ENCODE measurements at regions not wholly inside any gene's neighbourhood (a gene's known extent, or its start where the extent isn't known, plus 50 kb on each side); places are given as distances from the start of the nearest gene placed in this dataset.

- no peak for DNase-seq (ENCODE audit: low read depth)
- no peak overlapping the region for H3K4me3 ChIP-seq (ENCODE audit: low read depth, low read length)
- TF ChIP-seq CTCF (conservative IDR thresholded peaks at IDR 0.05; ENCODE audit: low read depth, low read length), result no peak
Measured at GRCh38 chr2:12099374-12099773, 352.9 kb downstream of the LPIN1 start.

GRCh38 chr2:12102679-12103078 is 356.2 kb downstream of the LPIN1 start:
- no peak overlapping the region for H3K4me3 ChIP-seq (ENCODE audit: low read depth, low read length)
- DNase-seq (ENCODE audit: low read depth), result no peak
- TF ChIP-seq CTCF (conservative IDR thresholded peaks at IDR 0.05; ENCODE audit: low read depth, low read length), result no peak

GRCh38 chr2:12105180-12105579 is 358.7 kb downstream of the LPIN1 start:
- DNase-seq (ENCODE audit: low read depth), result no peak
- no peak for TF ChIP-seq CTCF (conservative IDR thresholded peaks at IDR 0.05; ENCODE audit: low read depth, low read length)
- no peak overlapping the region for H3K4me3 ChIP-seq (ENCODE audit: low read depth, low read length)

- H3K4me3 ChIP-seq (ENCODE audit: low read depth, low read length), result no peak overlapping the region
- TF ChIP-seq CTCF (conservative IDR thresholded peaks at IDR 0.05; ENCODE audit: low read depth, low read length), result no peak
- peak; percentile 76 for DNase-seq (ENCODE audit: low read depth)
Measured at GRCh38 chr2:12106440-12107080, 360.1 kb downstream of the LPIN1 start.

- no peak for DNase-seq (ENCODE audit: low read depth)
Measured at GRCh38 chr2:12107321-12107720, 360.9 kb downstream of the LPIN1 start.

GRCh38 chr2:12107939-12108338 is 361.5 kb downstream of the LPIN1 start:
- DNase-seq (ENCODE audit: low read depth), result no peak
- TF ChIP-seq CTCF (conservative IDR thresholded peaks at IDR 0.05; ENCODE audit: low read depth, low read length), result no peak
- H3K4me3 ChIP-seq (ENCODE audit: low read depth, low read length), result no peak overlapping the region

More at GRCh38 chr2:12107321-12107720, 360.9 kb downstream of the LPIN1 start:
- H3K4me3 ChIP-seq (ENCODE audit: low read depth, low read length), result no peak overlapping the region
- TF ChIP-seq CTCF (conservative IDR thresholded peaks at IDR 0.05; ENCODE audit: low read depth, low read length), result no peak

- DNase-seq (ENCODE audit: low read depth), result no peak
- no peak overlapping the region for H3K4me3 ChIP-seq (ENCODE audit: low read depth, low read length)
- no peak for TF ChIP-seq CTCF (conservative IDR thresholded peaks at IDR 0.05; ENCODE audit: low read depth, low read length)
Measured at GRCh38 chr2:12109363-12110017, 363.1 kb downstream of the LPIN1 start.

Data from epithelial cell of proximal tubule (primary cell).